ENCODE measurements at regions not wholly inside any gene's neighbourhood (a gene's known extent, or its start where the extent isn't known, plus 50 kb on each side); places are given as distances from the start of the nearest gene placed in this dataset.

DNA sequence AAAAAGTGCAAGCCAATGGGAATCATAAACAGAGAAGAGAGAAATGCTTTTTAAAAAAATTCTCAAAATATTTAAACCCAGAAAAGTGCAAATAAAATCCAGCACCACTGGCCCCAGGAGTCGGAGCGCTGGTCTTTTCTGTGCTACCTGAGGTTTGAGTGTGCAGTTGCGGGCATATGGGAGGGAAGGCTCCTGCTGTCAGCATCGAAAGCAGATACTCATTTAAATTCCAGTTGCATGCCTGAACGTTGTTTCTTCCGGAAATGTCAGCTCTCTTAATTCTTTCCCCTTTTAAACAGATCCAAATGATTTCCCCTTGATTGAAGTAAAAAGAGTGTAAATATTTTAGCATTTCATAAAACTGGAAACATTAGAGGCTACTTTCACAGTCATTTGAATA is 240.5 kb upstream of the GPR26 start:
- no peak for ATAC-seq
- TF ChIP-seq ZC3H10 (CRISPR knock-in tag; IDR thresholded peaks at IDR 0.05) (no peak), TCF4 (CRISPR knock-in tag; IDR thresholded peaks at IDR 0.05; ENCODE audit: borderline replicate concordance) (no peak), ARNTL (CRISPR knock-in tag; IDR thresholded peaks at IDR 0.05; ENCODE audit: borderline replicate concordance, low read depth) (no peak), TOX (CRISPR knock-in tag; IDR thresholded peaks at IDR 0.05; ENCODE audit: borderline replicate concordance) (no peak), CSDC2 (CRISPR knock-in tag; IDR thresholded peaks at IDR 0.05) (no peak), SNAI2 (CRISPR knock-in tag; IDR thresholded peaks at IDR 0.05) (no peak), RARB (CRISPR knock-in tag; IDR thresholded peaks at IDR 0.05) (no peak), ZFP30 (CRISPR knock-in tag; IDR thresholded peaks at IDR 0.05) (no peak), PATZ1 (CRISPR knock-in tag; IDR thresholded peaks at IDR 0.05; ENCODE audit: borderline replicate concordance) (no peak), BACH2 (CRISPR knock-in tag; IDR thresholded peaks at IDR 0.05; ENCODE audit: borderline replicate concordance) (no peak)
- TF ChIP-seq, protein P1, sequence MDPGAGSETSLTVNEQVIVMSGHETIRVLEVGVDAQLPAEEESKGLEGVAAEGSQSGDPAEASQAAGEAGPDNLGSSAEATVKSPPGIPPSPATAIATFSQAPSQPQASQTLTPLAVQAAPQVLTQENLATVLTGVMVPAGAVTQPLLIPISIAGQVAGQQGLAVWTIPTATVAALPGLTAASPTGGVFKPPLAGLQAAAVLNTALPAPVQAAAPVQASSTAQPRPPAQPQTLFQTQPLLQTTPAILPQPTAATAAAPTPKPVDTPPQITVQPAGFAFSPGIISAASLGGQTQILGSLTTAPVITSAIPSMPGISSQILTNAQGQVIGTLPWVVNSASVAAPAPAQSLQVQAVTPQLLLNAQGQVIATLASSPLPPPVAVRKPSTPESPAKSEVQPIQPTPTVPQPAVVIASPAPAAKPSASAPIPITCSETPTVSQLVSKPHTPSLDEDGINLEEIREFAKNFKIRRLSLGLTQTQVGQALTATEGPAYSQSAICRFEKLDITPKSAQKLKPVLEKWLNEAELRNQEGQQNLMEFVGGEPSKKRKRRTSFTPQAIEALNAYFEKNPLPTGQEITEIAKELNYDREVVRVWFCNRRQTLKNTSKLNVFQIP (CRISPR knock-in tag; IDR thresholded peaks at IDR 0.05; ENCODE audit: borderline replicate concordance, low read depth): no peak

GRCh38 chr10:123427165-123427786 is 238.9 kb upstream of the GPR26 start:
- ATAC-seq: no peak
- TF ChIP-seq ESRRG (CRISPR knock-in tag; IDR thresholded peaks at IDR 0.05) (no peak), BACH2 (CRISPR knock-in tag; IDR thresholded peaks at IDR 0.05; ENCODE audit: borderline replicate concordance) (no peak), RARB (CRISPR knock-in tag; IDR thresholded peaks at IDR 0.05) (no peak), PATZ1 (CRISPR knock-in tag; IDR thresholded peaks at IDR 0.05; ENCODE audit: borderline replicate concordance) (no peak), TCF4 (CRISPR knock-in tag; IDR thresholded peaks at IDR 0.05; ENCODE audit: borderline replicate concordance) (no peak), GLIS3 (CRISPR knock-in tag; IDR thresholded peaks at IDR 0.05) (no peak), ZFP30 (CRISPR knock-in tag; IDR thresholded peaks at IDR 0.05) (no peak), ZFP3 (CRISPR knock-in tag; IDR thresholded peaks at IDR 0.05) (no peak), ZNF565 (CRISPR knock-in tag; conservative IDR thresholded peaks at IDR 0.05; ENCODE audit: low read depth) (no peak), ZC3H10 (CRISPR knock-in tag; IDR thresholded peaks at IDR 0.05) (no peak), CSDC2 (CRISPR knock-in tag; IDR thresholded peaks at IDR 0.05) (no peak), TOX (CRISPR knock-in tag; IDR thresholded peaks at IDR 0.05; ENCODE audit: borderline replicate concordance) (no peak), OSR1 (CRISPR knock-in tag; IDR thresholded peaks at IDR 0.05) (no peak), SNAI2 (CRISPR knock-in tag; IDR thresholded peaks at IDR 0.05) (no peak), ZNF70 (CRISPR knock-in tag; IDR thresholded peaks at IDR 0.05) (no peak), ARNTL (CRISPR knock-in tag; IDR thresholded peaks at IDR 0.05; ENCODE audit: borderline replicate concordance, low read depth) (no peak)
- TF ChIP-seq, protein P1 (CRISPR knock-in tag; IDR thresholded peaks at IDR 0.05; ENCODE audit: borderline replicate concordance, low read depth): no peak
- TF ChIP-seq, protein P2, sequence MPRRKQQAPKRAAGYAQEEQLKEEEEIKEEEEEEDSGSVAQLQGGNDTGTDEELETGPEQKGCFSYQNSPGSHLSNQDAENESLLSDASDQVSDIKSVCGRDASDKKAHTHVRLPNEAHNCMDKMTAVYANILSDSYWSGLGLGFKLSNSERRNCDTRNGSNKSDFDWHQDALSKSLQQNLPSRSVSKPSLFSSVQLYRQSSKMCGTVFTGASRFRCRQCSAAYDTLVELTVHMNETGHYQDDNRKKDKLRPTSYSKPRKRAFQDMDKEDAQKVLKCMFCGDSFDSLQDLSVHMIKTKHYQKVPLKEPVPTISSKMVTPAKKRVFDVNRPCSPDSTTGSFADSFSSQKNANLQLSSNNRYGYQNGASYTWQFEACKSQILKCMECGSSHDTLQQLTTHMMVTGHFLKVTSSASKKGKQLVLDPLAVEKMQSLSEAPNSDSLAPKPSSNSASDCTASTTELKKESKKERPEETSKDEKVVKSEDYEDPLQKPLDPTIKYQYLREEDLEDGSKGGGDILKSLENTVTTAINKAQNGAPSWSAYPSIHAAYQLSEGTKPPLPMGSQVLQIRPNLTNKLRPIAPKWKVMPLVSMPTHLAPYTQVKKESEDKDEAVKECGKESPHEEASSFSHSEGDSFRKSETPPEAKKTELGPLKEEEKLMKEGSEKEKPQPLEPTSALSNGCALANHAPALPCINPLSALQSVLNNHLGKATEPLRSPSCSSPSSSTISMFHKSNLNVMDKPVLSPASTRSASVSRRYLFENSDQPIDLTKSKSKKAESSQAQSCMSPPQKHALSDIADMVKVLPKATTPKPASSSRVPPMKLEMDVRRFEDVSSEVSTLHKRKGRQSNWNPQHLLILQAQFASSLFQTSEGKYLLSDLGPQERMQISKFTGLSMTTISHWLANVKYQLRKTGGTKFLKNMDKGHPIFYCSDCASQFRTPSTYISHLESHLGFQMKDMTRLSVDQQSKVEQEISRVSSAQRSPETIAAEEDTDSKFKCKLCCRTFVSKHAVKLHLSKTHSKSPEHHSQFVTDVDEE (CRISPR knock-in tag; IDR thresholded peaks at IDR 0.05): no peak
- TF ChIP-seq, protein P3, sequence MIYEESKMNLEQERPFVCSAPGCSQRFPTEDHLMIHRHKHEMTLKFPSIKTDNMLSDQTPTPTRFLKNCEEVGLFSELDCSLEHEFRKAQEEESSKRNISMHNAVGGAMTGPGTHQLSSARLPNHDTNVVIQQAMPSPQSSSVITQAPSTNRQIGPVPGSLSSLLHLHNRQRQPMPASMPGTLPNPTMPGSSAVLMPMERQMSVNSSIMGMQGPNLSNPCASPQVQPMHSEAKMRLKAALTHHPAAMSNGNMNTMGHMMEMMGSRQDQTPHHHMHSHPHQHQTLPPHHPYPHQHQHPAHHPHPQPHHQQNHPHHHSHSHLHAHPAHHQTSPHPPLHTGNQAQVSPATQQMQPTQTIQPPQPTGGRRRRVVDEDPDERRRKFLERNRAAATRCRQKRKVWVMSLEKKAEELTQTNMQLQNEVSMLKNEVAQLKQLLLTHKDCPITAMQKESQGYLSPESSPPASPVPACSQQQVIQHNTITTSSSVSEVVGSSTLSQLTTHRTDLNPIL (CRISPR knock-in tag; IDR thresholded peaks at IDR 0.05; ENCODE audit: low read depth): no peak
- TF ChIP-seq, protein P4, sequence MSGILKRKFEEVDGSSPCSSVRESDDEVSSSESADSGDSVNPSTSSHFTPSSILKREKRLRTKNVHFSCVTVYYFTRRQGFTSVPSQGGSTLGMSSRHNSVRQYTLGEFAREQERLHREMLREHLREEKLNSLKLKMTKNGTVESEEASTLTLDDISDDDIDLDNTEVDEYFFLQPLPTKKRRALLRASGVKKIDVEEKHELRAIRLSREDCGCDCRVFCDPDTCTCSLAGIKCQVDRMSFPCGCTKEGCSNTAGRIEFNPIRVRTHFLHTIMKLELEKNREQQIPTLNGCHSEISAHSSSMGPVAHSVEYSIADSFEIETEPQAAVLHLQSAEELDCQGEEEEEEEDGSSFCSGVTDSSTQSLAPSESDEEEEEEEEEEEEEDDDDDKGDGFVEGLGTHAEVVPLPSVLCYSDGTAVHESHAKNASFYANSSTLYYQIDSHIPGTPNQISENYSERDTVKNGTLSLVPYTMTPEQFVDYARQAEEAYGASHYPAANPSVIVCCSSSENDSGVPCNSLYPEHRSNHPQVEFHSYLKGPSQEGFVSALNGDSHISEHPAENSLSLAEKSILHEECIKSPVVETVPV (CRISPR knock-in tag; IDR thresholded peaks at IDR 0.05): no peak

Data from SK-N-SH treated with all-trans-retinoic acid at 6 μM for 48 hours (cell line).